CD4-positive, alpha-beta T cell treated with Interleukin-12 subunit alpha and Interleukin-12 subunit beta, for 1 hour (primary cell): ENCODE measurements at regions not wholly inside any gene's neighbourhood (a gene's known extent, or its start where the extent isn't known, plus 50 kb on each side); places are given as distances from the start of the nearest gene placed in this dataset.

Source experiments
- DNase-seq: peaks from one replicate; pipeline ENCODE4 v3.0.0-alpha.2; 2020

DNA sequence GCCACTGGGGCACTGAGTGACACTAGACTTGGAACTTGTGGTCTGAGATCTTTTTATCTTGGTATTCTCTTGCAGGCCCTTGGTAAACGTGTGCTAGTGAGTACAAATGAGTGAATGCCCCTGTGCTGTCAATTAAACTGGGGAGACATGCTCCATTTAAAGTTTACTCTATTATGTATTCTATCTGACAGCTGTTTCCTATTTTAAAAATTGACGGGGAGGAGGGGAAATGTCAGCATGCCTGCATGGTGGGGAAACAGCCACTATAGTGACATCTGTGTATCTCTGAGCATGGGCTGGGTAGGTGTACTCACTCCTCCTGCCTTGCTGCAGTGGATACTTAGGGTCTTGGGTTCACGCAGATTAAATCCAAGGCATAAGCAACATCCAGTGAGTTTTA is 59.0 kb upstream of the IKBKE start:
- no peak for DNase-seq

DNA sequence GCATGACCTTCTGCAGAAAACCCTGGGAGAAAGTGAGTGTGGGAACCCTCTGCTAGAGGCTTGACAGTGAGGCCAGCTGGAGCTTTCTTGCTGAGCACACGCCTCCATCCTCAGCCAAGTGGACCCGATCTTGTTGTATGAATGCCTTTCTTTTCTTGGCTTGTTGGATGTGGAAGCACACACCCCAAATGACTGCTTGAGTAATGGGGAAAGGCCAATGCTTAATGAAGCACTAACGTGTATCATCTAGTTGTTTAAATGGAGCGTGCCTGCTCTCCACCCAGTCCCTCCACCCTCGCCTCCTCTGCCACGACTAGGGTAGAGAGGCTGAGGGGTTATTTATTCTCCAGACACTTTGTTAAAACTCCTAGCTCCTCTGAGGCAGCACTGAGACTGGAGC is 54.3 kb upstream of the IKBKE start:
- no peak for DNase-seq

DNA sequence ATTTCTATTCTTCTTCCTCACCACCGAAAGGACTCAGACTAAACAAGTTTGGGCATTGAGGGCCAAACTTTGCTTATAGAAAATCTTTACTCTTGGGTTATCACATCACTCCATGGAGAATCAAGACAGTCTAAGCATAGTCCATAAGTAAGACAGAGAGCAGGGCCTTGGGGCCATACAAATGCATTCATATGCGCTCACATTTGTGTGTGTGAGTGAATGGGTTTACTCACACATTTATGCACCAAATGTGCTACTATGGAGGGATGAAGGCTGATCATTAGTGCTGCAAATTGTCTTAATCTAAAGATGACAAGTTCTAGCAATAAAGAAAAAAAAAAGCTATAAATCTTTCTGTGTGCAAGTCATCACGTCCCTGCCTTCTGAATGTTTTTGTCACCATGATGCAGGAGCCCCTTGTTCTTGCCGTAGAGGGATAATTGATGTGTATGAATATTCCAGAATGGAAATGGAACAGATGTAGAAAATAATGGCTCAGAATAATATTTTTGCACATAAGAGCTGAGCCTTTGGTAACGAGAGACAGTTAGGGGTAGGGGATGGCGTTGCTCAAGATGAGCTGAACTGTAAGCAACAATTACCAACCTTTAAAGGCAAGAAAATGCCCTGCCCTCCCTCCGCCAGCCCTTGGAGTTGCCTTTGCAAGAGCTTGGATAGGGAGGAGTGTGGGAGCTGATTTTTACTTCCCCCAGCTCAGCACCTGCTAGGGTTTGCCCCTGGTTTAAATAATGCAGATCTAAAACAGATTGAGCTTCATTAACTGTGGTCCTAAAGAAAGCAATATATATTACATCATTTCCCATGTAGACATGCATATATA is 52.3 kb upstream of the IKBKE start:
- DNase-seq: no peak

DNA sequence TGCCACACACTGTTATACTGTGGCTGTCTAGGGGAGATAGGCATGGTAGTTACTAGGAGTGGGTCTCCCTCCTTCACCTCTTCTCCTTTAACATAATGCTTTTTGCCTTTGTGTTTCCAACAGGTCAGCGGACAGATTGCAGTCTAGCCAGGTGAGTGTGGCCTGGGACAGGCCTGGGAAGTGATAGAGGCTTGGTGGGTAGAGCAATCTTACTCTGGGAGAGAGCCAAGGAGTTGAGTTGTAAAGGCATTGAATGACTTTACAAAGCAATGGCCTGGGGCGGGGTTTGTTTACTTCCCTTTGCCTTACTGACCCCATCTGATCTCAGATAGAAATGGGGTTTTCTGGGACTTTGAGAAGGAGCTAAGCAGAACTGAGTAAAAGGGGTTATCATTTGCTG is 51.0 kb upstream of the IKBKE start:
- DNase-seq: no peak

DNA sequence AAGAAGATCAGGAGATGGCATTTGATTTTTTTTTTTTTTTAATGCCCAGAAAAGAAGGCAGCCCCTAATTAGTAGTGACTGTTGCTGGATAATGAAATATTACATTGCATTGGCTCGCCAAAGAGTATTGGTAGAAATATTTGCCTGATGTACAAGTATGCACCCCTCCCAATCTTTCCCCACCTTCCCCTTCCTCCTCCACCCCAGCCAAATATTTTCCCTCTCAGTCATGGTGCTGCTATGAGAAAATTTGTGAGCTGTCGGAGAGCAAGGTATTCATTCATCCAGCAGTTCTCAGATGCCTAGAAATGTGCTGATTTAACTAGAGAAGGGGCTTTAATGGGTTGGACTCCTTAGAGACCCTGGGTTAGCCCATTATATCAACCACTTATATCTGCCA is 50.5 kb upstream of the IKBKE start:
- DNase-seq: no peak

DNA sequence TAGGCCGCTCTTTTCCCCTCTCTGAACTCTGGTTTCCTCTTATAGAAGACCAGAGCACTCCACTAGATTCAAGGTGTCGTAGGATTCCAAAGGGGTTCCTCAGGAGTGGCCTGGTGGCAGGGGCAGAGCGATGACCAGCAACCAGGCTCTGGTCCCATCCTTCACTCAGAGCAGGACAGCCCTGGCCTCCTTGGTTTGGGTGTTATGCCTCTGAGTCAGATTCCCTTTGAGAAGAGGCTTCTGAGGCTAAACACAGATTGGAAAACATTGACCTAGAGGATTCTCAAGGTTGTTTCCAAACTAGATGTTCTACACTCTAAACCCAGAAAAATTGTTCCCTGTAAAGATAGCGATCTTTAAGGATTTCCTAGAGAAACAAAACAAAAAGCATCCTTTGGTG is 49.8 kb upstream of the IKBKE start:
- DNase-seq: no peak
